ENCODE measurements at regions not wholly inside any gene's neighbourhood (a gene's known extent, or its start where the extent isn't known, plus 50 kb on each side); places are given as distances from the start of the nearest gene placed in this dataset.

DNA sequence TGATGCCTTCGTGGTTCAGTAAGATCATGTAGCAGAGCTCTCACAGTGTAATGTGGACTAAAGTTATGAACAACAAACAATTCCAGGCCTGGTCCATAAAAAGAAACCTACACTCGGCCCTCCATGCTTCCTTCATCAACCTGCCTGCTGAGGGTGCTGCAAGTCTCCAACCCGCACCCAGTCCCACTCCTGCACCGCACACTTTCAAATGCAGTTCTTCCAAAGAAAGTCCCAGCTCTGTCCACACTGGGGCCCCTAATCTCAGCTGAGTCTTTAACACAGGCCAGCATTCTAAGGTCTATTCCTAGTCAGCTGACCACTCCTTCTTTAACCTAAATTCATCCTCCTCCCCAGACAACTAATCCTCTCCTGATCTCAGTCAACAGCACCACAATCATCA, 71.5 kb upstream of the NR5A2 start:
- no peak for TF ChIP-seq POLR2AphosphoS5 (IDR thresholded peaks at IDR 0.05; ENCODE audit: borderline replicate concordance, low read depth, low read length)
- TF ChIP-seq EZH2 (IDR thresholded peaks at IDR 0.05), result no peak
- TF ChIP-seq FOXP2 (optimal IDR thresholded peaks at IDR 0.05; ENCODE audit: control extremely low read depth, extremely low read length, insufficient read depth), result no peak
- H3K4me3 ChIP-seq, result no peak overlapping the region
- H3K36me3 ChIP-seq (ENCODE audit: insufficient read depth, low read length), result no peaks in the 10 kb centered on the region
- no peak overlapping the region for H3K27ac ChIP-seq
- DNase-seq (ENCODE audit: low read depth, low spot score), result no peak
- H3K9ac ChIP-seq (ENCODE audit: insufficient read length), result no peak overlapping the region
- H3K9me3 ChIP-seq (ENCODE audit: low read depth, low read length), result no peaks in the 10 kb centered on the region

- Histone ChIP-seq H3K36me3 (ENCODE audit: insufficient read depth, low read length) (no peaks in the 10 kb centered on the region), H3K9me3 (ENCODE audit: low read depth, low read length) (no peaks in the 10 kb centered on the region), H3K27ac (no peak overlapping the region), H3K4me3 (no peak overlapping the region), H3K9ac (ENCODE audit: insufficient read length) (no peak overlapping the region)
- TF ChIP-seq FOXP2 (optimal IDR thresholded peaks at IDR 0.05; ENCODE audit: control extremely low read depth, extremely low read length, insufficient read depth) (no peak), EZH2 (IDR thresholded peaks at IDR 0.05) (no peak), POLR2AphosphoS5 (IDR thresholded peaks at IDR 0.05; ENCODE audit: borderline replicate concordance, low read depth, low read length) (no peak)
- DNase-seq (ENCODE audit: low read depth, low spot score), result no peak
Measured at GRCh38 chr1:199959033-199959774, 68.3 kb upstream of the NR5A2 start.

DNA sequence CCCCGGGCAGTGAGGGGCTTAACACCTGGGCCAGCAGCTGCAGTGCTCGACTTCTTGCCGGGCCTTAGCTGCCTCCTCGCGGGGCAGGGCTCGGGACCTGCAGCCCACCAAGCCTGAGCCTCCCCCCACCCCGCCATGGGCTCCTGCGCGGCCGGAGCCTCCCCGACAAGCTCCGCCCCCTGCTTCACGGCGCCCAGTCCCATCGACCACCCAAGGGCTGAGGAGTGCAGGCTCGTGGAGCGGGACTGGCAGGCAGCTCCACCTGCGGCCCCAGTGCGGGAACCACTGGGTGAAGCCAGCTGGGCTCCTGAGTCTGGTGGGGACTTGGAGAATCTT, 67.8 kb upstream of the NR5A2 start:
- TF ChIP-seq FOXP2 (optimal IDR thresholded peaks at IDR 0.05; ENCODE audit: control extremely low read depth, extremely low read length, insufficient read depth), result no peak
- TF ChIP-seq POLR2AphosphoS5 (IDR thresholded peaks at IDR 0.05; ENCODE audit: borderline replicate concordance, low read depth, low read length), result no peak
- TF ChIP-seq EZH2 (IDR thresholded peaks at IDR 0.05), result no peak
- Histone ChIP-seq H3K4me3 (no peak overlapping the region), H3K36me3 (ENCODE audit: insufficient read depth, low read length) (no peaks in the 10 kb centered on the region), H3K27ac (no peak overlapping the region), H3K9ac (ENCODE audit: insufficient read length) (no peak overlapping the region), H3K9me3 (ENCODE audit: low read depth, low read length) (no peaks in the 10 kb centered on the region)
- DNase-seq (ENCODE audit: low read depth, low spot score), result no peak

- no peaks in the 10 kb centered on the region for H3K36me3 ChIP-seq (ENCODE audit: insufficient read depth, low read length)
- TF ChIP-seq FOXP2 (optimal IDR thresholded peaks at IDR 0.05; ENCODE audit: control extremely low read depth, extremely low read length, insufficient read depth) (no peak), EZH2 (IDR thresholded peaks at IDR 0.05) (no peak), POLR2AphosphoS5 (IDR thresholded peaks at IDR 0.05; ENCODE audit: borderline replicate concordance, low read depth, low read length) (no peak)
- H3K9ac ChIP-seq (ENCODE audit: insufficient read length), result no peak overlapping the region
- no peaks in the 10 kb centered on the region for H3K9me3 ChIP-seq (ENCODE audit: low read depth, low read length)
- no peak overlapping the region for H3K27ac ChIP-seq
- H3K4me3 ChIP-seq, result no peak overlapping the region
- no peak for DNase-seq (ENCODE audit: low read depth, low spot score)
Measured at GRCh38 chr1:199970125-199970524, 57.4 kb upstream of the NR5A2 start.

GRCh38 chr1:199976496-199977144, 50.9 kb upstream of the NR5A2 start:
- H3K4me3 ChIP-seq, result no peak overlapping the region
- DNase-seq (ENCODE audit: low read depth, low spot score), result no peak
- H3K9ac ChIP-seq (ENCODE audit: insufficient read length), result no peak overlapping the region
- TF ChIP-seq EZH2 (IDR thresholded peaks at IDR 0.05) (no peak), FOXP2 (optimal IDR thresholded peaks at IDR 0.05; ENCODE audit: control extremely low read depth, extremely low read length, insufficient read depth) (no peak), POLR2AphosphoS5 (IDR thresholded peaks at IDR 0.05; ENCODE audit: borderline replicate concordance, low read depth, low read length) (no peak)
- no peaks in the 10 kb centered on the region for H3K9me3 ChIP-seq (ENCODE audit: low read depth, low read length)
- H3K27ac ChIP-seq, result no peak overlapping the region
- H3K36me3 ChIP-seq (ENCODE audit: insufficient read depth, low read length), result no peaks in the 10 kb centered on the region

Measured in SK-N-MC (cell line).